Stimulated activated CD4-positive, alpha-beta T cell treated with anti-CD3 and anti-CD28 coated beads, Interleukin-4, amount 100 ng/mL, for 24 hours (primary cell): ENCODE measurements at regions not wholly inside any gene's neighbourhood (a gene's known extent, or its start where the extent isn't known, plus 50 kb on each side); places are given as distances from the start of the nearest gene placed in this dataset.

Source experiments
- DNase-seq: peaks from one replicate; pipeline ENCODE4 v3.0.0-alpha.2; 2020

DNA sequence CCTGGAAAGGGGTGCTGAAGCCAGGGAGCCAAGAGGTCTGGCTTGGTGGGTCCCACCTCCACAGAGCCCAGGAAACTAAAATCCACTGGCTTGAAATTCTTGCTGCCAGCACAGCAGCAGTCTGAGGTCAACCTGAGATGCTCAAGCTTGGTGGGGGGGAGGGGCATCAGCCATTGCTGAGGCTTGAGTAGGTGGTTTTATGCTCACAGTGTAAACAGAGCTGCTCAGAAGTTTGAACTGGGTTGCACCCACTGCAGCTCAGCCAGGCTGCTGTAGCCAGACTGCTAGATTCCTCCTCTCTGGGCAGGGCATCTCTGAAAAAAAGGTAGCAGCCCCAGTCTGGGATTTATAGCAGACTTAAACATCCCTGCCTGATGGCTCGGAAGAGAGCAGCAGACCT, 55.5 kb upstream of the FBXL17 start:
- DNase-seq = no peak

GRCh38 chr5:108436696-108437095, 54.8 kb upstream of the FBXL17 start:
- DNase-seq = no peak

GRCh38 chr5:108433600-108433999, 51.7 kb upstream of the FBXL17 start:
- no peak for DNase-seq

GRCh38 chr5:108432024-108432423, 50.1 kb upstream of the FBXL17 start:
- DNase-seq = no peak
